Right forelimb (tissue), 1 donor: ENCODE measurements at regions not wholly inside any gene's neighbourhood (a gene's known extent, or its start where the extent isn't known, plus 50 kb on each side); places are given as distances from the start of the nearest gene placed in this dataset.

ENCODE experiments used
- DNase-seq: peaks from one replicate; pipeline ENCODE4 v3.0.0-alpha.2; 2018

DNA sequence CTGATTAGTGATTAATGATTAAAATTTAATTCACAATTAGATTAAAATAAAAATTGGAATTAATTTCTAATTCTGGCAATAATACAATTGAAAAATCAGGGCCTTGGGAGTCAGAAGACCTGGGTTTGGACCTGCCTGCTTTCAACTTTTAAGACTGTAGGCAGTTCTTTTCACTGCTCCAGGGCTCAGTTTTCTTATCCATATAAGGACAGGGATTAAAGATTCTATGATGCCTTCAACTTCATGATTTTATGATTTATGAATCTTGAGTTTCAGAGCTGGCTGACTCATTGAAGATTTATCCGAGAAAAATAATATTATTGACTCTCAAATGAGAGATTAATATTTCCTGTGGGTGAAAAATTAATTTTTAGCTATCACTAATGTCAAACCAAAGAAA lies 208.6 kb upstream of the ANKH start:
- no peak for DNase-seq

DNA sequence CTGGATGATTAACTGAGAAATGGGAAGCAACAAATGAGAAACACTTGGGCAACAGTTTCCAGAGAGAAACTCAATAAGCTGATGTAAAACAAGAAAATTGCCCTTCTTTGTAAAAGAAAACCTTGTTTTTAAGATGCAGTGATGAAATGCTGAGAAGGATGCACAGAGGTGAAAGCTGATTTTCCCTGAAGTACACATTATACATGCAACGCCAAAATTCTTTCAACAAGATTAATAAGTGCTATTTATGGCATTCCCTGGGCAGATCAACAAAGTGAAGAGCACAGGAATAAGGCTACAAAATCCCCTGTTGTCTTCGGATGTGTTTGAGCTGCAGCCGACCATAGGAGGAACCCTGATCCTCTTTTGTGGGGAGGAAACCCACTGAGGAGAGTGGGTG lies 208.0 kb upstream of the ANKH start:
- DNase-seq: no peak

- no peak for DNase-seq
Observed at GRCh38 chr5:15074651-15075050, 203.1 kb upstream of the ANKH start.

GRCh38 chr5:15073453-15073852 lies 201.9 kb upstream of the ANKH start:
- DNase-seq: no peak

GRCh38 chr5:15070907-15071306 lies 199.3 kb upstream of the ANKH start:
- DNase-seq: no peak

DNA sequence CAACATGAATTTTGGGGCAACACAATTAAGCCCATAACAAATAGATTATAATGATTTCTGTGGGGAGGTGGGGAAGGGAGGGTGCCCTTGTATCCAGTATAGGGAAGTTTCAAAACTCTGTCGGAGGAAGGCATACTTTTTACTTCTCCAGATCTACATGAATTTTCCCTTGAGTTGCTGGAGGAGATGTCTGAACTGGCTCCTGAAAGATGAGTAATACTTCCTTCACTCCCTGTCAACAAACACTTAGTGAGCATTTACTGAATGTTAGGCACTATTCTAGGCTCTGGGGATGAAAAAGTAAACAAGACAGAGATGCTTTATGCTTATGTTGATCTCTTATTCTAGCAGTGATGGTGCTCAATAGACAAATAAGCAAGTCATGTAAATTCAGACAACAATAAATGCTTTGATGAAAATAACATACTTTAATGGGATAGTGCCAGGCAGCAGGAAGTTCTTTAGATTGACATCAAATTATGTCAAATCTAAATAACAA lies 197.9 kb upstream of the ANKH start:
- DNase-seq: no peak

- DNase-seq: no peak
Observed at GRCh38 chr5:15065091-15065490, 193.5 kb upstream of the ANKH start.

DNA sequence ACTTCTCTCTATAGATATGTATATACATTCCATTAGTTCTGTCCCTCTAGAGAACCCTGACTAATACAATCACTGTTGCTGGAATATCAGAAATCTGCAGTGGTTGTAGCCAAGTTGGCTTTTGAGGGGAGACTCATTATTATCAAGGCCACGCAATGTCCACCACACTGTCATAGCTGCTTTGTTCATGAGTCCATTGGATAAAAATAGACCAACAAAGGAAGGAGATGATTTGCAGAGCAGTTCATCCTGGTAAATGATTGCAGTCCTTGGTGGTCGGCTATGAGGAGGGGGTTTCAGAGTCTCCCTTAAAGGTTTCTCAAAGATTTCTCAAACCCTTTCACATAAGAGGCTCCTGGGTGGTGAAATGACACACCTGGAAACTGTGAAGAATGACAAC lies 192.8 kb upstream of the ANKH start:
- no peak for DNase-seq

- no peak for DNase-seq
Observed at GRCh38 chr5:15056988-15057592, 185.5 kb upstream of the ANKH start.

DNA sequence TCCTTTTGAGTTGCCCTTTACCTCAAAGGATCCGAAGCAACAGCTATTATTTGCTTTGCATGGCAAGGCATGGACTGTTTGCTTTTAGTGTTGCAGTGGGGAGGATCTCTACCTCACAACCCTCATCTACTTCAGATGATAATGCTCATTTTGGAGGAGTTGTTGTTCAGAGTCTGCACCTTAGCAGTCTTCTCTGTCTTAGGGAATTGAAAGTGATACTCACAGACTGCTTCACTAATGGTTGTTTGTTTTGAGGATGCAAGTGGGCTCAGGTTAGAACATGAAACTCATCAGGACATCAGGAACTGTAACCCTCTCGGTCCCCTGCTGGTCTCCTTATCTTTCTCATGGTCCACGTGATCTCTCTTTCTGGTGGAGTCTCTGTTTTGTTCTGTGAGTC lies 172.9 kb upstream of the ANKH start:
- no peak for DNase-seq

DNA sequence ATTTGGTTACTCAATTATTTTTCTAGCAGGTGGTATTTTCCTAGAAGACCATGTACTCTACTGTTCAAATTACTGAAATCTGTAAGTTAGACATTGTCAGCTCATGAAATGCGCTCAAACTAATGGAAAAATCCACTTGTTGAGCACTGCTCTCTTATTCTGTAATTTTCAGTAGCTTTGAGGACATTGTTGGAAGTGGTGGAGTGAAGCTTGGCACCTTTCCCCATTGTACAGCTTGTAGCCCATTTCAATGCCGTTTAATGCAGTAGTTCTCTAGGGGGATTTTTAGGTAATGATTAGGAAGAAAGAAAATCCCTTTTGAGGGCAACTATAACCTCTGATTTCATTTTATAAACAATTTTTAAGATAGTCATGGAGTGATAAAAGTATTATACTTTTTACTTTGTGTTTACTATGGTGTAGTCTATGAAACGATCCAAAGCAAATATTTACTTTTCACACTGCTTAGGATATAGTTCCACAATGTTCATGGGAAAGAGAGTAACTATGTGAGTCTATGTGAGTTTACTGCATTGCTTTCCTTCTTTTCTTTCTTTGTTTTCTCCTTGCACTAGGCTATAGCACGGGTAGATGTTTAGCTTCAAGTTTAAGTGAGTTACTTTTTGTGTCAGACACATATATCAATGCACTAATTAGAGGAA lies 165.8 kb upstream of the ANKH start:
- DNase-seq: no peak

GRCh38 chr5:15034379-15034778 lies 162.8 kb upstream of the ANKH start:
- no peak for DNase-seq

GRCh38 chr5:15031180-15031579 lies 159.6 kb upstream of the ANKH start:
- no peak for DNase-seq

DNA sequence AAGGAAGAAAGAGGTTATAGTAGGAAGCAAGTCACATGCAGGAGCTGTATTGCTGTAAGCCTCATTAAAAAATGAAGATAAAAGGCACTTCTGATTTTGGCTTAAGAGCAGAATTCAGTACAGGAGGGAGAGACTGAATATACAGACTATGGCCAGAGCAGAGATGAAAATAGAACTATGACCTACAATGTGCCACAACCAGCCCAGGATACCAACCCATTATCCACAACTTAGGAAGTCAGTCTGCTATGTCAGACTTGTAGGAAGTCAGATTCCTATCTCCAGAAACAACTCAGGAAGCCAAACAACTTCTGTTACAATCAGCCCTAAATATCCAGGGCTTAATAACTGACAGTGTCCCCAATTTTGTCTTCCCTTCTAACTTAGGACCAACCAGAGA lies 156.2 kb upstream of the ANKH start:
- no peak for DNase-seq

DNA sequence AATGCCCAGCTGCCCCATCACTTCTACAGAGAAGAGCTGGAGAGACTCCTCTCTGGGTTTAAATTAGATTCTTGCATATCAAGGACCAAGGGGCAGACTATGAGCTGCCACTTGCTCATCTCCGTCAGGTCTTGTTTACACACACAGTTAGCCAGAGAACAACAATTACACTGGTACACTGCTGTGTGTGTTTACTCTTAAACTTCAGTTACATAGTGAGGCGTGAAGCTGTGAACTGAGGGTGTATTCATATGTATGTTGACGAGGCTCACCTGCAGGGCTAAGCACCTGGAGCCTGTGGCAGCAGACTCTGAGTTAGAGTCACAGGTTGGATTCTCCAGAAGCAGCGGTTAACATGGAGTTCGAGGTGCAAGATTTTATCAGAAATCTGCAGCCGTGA lies 155.4 kb upstream of the ANKH start:
- DNase-seq: no peak

GRCh38 chr5:15026011-15026893 lies 154.7 kb upstream of the ANKH start:
- no peak for DNase-seq

DNA sequence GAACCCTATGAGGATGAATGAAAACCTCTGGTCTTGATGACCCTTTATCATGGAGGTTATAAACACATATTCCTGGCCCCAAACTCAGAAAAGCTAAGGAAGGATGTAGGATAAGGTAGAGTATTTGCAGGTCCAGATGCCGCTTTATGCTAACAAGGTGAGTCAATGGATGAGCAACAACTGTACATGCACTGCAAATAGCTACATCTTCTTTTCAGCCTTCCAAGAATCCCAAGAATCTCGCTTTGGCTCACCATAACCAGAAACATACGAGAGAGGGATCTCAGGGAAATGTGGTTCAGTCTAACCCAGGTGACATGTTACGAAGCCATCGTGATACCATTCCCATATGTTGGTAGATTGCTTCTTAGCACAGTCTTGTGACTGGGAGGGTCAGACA lies 152.3 kb upstream of the ANKH start:
- DNase-seq: no peak

- no peak for DNase-seq
Observed at GRCh38 chr5:15023266-15023665, 151.7 kb upstream of the ANKH start.

- peak; percentile 53 for DNase-seq
Observed at GRCh38 chr5:15021266-15022046, 149.9 kb upstream of the ANKH start.

DNA sequence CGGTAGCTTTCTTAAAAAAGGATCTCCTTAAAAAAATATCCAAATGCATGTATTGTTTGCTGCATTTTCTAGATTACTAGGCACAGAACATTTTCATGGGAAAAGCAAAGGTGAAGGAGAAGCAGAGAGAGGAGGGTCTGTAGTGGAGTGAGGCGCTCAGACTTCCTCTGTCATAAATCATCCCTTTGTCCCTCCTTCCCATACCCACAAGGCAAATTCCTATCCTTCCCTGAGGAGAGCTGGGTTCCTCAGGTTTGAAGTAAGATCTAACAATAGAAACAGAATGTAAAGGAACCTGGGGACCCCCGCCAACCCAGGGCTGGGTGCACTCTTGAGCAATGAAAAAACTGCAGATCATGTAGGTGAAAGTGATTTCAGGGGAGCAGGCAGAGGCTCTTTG lies 149.2 kb upstream of the ANKH start:
- no peak for DNase-seq

GRCh38 chr5:15014809-15015208 lies 143.2 kb upstream of the ANKH start:
- DNase-seq: no peak

GRCh38 chr5:15013654-15014463 lies 142.3 kb upstream of the ANKH start:
- no peak for DNase-seq
